ENCODE measurements at regions not wholly inside any gene's neighbourhood (a gene's known extent, or its start where the extent isn't known, plus 50 kb on each side); places are given as distances from the start of the nearest gene placed in this dataset.
"Not testable (repeated sequence)": the region's sequence is repeated elsewhere in the genome, so short reads cannot be mapped to it uniquely, and the experiment has no call there.

GRCh38 chr13:31385540-31385939, 185.8 kb downstream of the B3GLCT start:
- DNase-seq (ENCODE audit: low spot score) = no peak

GRCh38 chr13:31394506-31394905, 194.7 kb downstream of the B3GLCT start:
- no peak for DNase-seq (ENCODE audit: low spot score)

DNA sequence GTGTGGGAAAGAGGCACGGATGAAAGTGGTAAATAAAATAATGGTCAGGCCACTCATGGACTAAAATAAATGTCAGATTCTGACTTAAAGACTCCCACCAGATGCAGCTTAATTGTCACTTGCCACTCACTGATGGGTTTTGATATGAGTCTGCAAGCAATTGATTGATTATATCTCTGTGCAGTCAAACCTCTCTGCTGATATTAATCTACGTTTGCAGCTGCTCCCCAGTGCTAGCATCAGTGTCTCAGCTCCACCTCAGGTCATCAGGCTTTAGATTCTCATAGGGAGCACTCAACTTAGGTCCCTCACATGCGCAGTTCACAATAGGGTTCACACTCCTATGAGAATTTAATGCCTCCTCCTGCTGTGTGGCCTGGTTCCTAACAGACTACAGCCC, 195.3 kb downstream of the B3GLCT start:
- no peak for DNase-seq (ENCODE audit: low spot score)

GRCh38 chr13:31399690-31400089, 199.9 kb downstream of the B3GLCT start:
- DNase-seq (ENCODE audit: low spot score) = no peak

DNA sequence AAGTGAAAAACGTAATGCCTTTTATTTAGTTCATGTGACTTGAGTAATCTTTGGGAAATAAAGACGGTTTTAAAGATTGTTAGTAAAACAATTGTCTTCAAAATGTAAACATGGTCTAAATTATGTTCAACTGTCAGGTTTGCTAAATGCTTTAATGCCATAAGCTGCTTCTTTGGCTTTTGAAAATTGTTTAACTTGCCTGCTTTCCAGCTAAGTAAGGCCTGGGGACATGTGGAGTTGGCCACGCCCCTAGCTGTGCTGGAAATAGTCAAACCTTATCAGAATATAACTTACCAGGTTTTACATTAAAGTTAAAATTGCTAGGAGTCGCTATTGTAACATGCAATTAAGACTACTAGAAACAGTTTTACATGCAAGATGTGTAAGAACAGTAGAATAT, 203.9 kb downstream of the B3GLCT start:
- not testable (repeated sequence) for DNase-seq (ENCODE audit: low spot score)

DNA sequence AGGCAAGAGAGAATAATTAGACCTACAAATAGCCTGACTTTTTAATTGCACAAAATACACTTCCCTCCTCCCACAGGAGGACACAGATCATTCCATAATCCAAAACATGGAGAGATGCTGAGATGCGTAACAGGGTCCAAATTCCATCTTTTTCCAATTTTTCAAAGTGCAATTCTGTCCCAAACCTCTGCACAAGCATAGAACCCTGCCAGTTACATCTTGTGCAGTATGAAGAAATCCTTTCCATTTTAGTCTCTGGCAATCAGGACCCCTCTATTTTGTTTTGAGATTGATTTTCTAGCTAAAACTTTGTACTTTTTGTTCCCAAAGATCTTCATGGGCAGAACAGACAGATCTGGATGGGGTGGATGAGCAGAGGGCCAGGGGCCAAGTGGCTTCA, 209.2 kb downstream of the B3GLCT start:
- DNase-seq (ENCODE audit: low spot score) = no peak

GRCh38 chr13:31409678-31410356, 210.0 kb downstream of the B3GLCT start:
- DNase-seq (ENCODE audit: low spot score) = no peak

GRCh38 chr13:31413516-31413915, 213.7 kb downstream of the B3GLCT start:
- DNase-seq (ENCODE audit: low spot score) = no peak

DNA sequence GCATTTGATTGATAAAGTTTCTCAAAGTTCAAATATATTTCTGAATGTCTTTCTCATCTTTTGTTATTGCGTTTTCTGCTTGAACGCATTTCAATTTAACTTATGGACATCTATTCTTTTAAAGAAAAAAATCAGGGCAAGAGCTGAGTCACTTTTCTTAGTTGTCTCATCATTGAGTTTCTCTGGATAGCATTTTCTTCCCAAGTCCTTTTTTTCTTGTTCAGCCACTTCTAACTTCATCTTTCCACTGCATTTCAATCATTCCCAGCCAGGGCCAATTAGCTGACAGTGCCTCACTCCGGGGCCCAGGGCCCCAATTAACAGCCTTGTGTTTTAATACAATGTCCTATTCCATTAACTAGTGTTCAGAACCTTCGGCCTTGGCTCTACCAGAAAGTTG, 216.3 kb downstream of the B3GLCT start:
- DNase-seq (ENCODE audit: low spot score) = no peak

- DNase-seq (ENCODE audit: low spot score) = no peak
Observed at GRCh38 chr13:31418186-31418585, 218.4 kb downstream of the B3GLCT start.

DNA sequence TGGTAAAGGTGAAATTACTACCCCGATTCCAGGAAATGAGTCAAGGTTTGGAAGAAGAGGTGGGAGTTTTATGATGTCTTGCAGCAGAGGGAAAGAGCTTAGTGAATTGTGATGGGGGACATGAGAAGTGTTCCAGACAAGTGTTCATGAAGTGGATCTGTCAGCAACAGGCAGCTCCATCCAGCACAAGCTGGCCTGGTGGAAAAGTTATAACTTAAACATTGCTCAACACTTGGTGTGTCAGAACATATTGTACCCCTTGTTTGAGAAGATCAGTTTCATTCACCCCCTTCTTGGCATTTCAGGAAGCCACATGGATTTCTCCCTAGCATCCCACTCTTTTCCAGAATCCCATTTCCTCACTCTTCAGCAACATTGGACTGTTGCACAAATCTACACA, 222.0 kb downstream of the B3GLCT start:
- DNase-seq (ENCODE audit: low spot score) = no peak

DNA sequence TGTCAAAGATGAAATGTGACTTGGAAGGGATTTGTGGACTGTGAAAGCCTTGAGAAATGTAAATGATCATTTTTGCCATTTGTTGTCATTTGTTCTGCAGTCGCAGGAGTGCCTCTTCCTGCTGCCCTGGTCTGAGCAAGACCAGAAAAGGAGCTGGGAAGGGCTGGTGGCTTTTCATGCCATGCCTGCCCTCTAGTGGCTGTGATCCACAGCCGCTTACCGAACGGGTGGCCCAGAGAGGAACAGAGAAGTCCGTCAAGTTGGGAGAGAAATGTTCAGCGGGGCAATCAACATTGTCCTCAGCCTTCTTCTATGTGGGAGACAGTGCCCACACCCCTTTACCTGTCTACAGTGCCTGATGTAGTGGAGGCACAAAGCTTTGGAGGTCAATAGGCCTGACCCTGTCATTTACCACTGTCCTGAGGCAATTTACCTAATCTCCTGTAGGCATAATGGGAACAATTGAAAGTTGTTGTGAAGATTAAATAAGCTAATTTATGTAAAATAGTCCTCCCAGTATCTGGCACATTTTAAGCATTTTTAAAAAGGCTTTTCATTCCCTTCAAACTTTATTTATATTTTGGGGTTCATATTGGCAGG, 224.5 kb downstream of the B3GLCT start:
- peak; percentile 87 for DNase-seq (ENCODE audit: low spot score)

GRCh38 chr13:31426395-31426794, 226.6 kb downstream of the B3GLCT start:
- no peak for DNase-seq (ENCODE audit: low spot score)

GRCh38 chr13:31427151-31428100, 227.7 kb downstream of the B3GLCT start:
- no peak for DNase-seq (ENCODE audit: low spot score)

GRCh38 chr13:31431722-31432137, 232.0 kb downstream of the B3GLCT start:
- peak; percentile 65 for DNase-seq (ENCODE audit: low spot score)

GRCh38 chr13:31433207-31433606, 233.4 kb downstream of the B3GLCT start:
- no peak for DNase-seq (ENCODE audit: low spot score)

DNA sequence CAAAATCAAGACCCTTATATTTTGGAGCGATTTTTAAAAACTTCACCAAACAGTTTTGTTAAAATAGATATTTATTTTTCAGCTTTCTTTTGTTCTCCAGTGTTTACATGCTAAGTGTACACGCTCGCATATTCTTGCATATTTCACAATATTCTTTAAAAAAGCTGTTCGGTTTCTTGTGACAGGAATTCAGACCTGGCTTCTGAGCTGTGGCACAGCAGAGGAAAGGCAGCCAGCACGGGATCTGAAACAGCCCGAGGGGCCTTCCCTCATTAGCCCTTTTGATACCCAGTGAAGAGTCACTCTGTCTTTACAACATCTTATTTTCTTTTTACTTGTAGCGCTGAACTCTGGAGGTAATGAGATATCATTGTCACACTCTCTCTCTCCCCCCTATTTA, 234.0 kb downstream of the B3GLCT start:
- DNase-seq (ENCODE audit: low spot score) = no peak

GRCh38 chr13:31434613-31435012, 234.8 kb downstream of the B3GLCT start:
- DNase-seq (ENCODE audit: low spot score) = no peak

DNA sequence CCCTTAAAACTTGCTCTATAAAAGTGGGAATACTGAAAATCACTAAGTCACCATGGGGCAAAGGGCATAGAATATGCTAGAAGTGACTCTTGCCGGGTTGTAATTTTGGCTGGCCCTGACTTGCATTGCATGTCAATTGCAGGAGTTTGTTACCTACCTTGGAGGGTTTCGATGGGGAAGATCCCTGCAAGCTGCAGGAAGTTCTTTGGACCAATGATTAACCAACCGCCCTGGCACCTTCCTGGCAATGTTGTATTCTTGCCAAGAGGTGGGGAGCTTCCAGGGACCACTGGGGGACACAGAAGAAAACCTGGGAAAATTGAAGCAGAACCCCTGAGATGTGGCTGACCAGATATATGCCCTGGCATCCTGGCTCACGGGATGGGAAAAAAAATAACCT, 235.8 kb downstream of the B3GLCT start:
- no peak for DNase-seq (ENCODE audit: low spot score)

DNA sequence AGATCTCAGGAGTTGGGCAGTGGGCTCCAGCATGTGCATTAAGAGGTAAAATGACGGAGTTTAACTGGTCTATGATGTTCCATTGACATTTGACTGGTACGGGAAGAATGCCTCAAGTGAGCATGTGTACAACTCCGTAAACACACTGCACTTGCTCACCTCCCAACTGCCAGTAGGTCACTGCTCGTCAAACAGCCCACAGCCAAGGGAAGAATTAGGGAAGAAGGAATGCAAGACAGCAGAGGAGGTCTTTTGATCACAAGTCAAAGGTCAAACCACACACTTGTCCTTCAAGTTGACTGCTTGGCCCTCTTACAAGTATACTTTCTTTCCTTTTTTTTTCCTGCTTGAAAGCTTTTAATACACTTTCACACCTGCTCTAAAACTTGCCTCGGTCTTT, 236.7 kb downstream of the B3GLCT start:
- no peak for DNase-seq (ENCODE audit: low spot score)

DNA sequence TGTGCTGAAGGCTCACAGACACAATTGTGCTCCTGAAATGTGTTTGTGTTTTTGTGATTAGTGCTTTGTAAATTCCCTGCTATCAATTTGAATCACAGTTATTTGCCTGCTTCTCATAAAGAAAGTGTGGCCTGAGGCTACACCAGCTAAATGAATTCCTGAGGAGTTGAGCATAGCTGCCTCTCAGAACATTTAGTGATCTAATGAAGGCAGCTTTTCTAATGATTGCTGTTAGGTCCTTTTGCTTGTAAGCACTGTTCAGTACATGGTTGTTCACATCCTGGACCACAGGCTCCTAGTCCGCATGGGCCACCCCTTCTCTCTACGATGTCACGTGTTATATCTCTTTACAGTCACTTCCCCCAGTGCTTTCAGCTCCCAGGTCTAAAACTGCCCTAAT, 238.2 kb downstream of the B3GLCT start:
- no peak for DNase-seq (ENCODE audit: low spot score)

GRCh38 chr13:31440132-31440531, 240.4 kb downstream of the B3GLCT start:
- DNase-seq (ENCODE audit: low spot score) = no peak

All from iPS-NIHi11 (cell line).